Ishikawa (cell line): ENCODE measurements at regions not wholly inside any gene's neighbourhood (a gene's known extent, or its start where the extent isn't known, plus 50 kb on each side); places are given as distances from the start of the nearest gene placed in this dataset.

Source experiments
- CEBPB ChIP-seq: IDR thresholded peaks from 2 replicates; pipeline ENCODE4 v1.6.1; 2012
- CREB1 ChIP-seq: IDR thresholded peaks from 2 replicates; pipeline ENCODE4 v1.6.1; 2012; ENCODE audit warnings: low read depth
- EGR1 ChIP-seq: IDR thresholded peaks from 2 replicates; pipeline ENCODE4 v1.6.1; 2012
- EP300 ChIP-seq: IDR thresholded peaks from 2 replicates; pipeline ENCODE4 v1.6.1; 2012; ENCODE audit warnings: borderline replicate concordance
- RAD21 ChIP-seq: IDR thresholded peaks from 2 replicates; pipeline ENCODE4 v1.6.1; 2012; ENCODE audit warnings: low read depth
- TAF1 ChIP-seq: IDR thresholded peaks from 2 replicates; pipeline ENCODE4 v1.6.1; 2012; ENCODE audit warnings: low read depth, mild to moderate bottlenecking
- TCF12 ChIP-seq: IDR thresholded peaks from 2 replicates; pipeline ENCODE4 v1.6.1; 2012; ENCODE audit warnings: low read depth
- TEAD4 ChIP-seq: IDR thresholded peaks from 2 replicates; pipeline ENCODE4 v1.6.1; 2012
- YY1 ChIP-seq: IDR thresholded peaks from 2 replicates; pipeline ENCODE4 v1.6.1; 2012; ENCODE audit warnings: low read depth
- TF ChIP-seq, protein P1 (sequence below): IDR thresholded peaks from 2 replicates; pipeline ENCODE4 v1.6.1; 2012; ENCODE audit warnings: low read depth, mild to moderate bottlenecking
- TF ChIP-seq, protein P2 (sequence below): IDR thresholded peaks from 2 replicates; pipeline ENCODE4 v1.6.1; 2012

DNA sequence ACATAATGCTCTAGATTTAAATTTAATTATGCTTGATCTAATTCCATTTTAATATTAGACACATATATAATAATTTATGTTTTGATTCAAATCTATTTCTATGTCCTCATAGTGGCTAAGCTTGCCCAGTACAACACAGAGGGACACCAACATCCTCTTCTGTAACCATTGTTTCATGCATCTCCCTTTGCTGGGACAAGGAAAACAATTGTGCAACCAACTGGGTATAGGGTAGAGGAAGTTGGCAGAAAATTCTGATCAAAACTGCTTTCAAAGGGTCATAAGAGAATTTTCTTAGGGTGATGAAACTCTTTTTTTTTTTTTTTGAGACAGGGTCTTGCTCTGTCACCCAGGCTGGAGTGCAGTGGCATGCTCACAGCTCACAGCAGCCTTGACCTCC, 121.4 kb upstream of the SGO1 start:
- TF ChIP-seq RAD21 (no peak), YY1 (no peak), TCF12 (no peak), EP300 (no peak), CEBPB (no peak), CREB1 (no peak), TEAD4 (no peak), EGR1 (no peak), TAF1 (no peak)
- TF ChIP-seq, protein P1, sequence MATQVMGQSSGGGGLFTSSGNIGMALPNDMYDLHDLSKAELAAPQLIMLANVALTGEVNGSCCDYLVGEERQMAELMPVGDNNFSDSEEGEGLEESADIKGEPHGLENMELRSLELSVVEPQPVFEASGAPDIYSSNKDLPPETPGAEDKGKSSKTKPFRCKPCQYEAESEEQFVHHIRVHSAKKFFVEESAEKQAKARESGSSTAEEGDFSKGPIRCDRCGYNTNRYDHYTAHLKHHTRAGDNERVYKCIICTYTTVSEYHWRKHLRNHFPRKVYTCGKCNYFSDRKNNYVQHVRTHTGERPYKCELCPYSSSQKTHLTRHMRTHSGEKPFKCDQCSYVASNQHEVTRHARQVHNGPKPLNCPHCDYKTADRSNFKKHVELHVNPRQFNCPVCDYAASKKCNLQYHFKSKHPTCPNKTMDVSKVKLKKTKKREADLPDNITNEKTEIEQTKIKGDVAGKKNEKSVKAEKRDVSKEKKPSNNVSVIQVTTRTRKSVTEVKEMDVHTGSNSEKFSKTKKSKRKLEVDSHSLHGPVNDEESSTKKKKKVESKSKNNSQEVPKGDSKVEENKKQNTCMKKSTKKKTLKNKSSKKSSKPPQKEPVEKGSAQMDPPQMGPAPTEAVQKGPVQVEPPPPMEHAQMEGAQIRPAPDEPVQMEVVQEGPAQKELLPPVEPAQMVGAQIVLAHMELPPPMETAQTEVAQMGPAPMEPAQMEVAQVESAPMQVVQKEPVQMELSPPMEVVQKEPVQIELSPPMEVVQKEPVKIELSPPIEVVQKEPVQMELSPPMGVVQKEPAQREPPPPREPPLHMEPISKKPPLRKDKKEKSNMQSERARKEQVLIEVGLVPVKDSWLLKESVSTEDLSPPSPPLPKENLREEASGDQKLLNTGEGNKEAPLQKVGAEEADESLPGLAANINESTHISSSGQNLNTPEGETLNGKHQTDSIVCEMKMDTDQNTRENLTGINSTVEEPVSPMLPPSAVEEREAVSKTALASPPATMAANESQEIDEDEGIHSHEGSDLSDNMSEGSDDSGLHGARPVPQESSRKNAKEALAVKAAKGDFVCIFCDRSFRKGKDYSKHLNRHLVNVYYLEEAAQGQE = no peak
- TF ChIP-seq, protein P2, sequence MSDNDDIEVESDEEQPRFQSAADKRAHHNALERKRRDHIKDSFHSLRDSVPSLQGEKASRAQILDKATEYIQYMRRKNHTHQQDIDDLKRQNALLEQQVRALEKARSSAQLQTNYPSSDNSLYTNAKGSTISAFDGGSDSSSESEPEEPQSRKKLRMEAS = no peak
